Endothelial cell of umbilical vein (primary cell): ENCODE measurements at regions not wholly inside any gene's neighbourhood (a gene's known extent, or its start where the extent isn't known, plus 50 kb on each side); places are given as distances from the start of the nearest gene placed in this dataset.

Experiments
- BruUV-seq: library from RNA; stranded (reverse); fragments of 400-500 nt; replicated peaks from 2 replicates; lab custom pipeline; 2021; lab: Mats Ljungman, UMichigan
- CTCF ChIA-PET: fragments of 300-600, 350-600 bp; sonication (Branson Sonifier 250); formaldehyde crosslinking; loops from one replicate; lab custom pipeline; 2021; ENCODE audit warnings: antibody characterized with exemption, inconsistent platforms; lab: Charles Lee
- POLR2A ChIA-PET: fragments of 300-600, 350-600 bp; sonication (Branson Sonifier 250); formaldehyde crosslinking; loops from one replicate; lab custom pipeline; 2021; ENCODE audit warnings: antibody characterized with exemption, inconsistent platforms; lab: Charles Lee
- DNase-seq: peaks from one replicate; pipeline ENCODE4 v3.0.0-alpha.2; 2011; ENCODE audit warnings: low read depth, low spot score
- FAIRE-seq: peaks from 2 replicates; lab custom pipeline; 2011; peaks lifted over from hg19 to GRCh38; lab: Jason Lieb, UNC
- H2AFZ ChIP-seq: 2 replicates; pipeline ENCODE4 v1.6.0; 2012; ENCODE audit warnings: low read depth, low read length, control low read depth, inconsistent platforms
- H3K27ac ChIP-seq: 2 replicates; pipeline ENCODE4 v1.5.1; 2011; ENCODE audit warnings: low read depth, mild to moderate bottlenecking, control low read depth, low read length, moderate library complexity; ENCODE audit not compliant: insufficient read depth
- H3K27me3 ChIP-seq, 2 experiments: 2 replicates each; pipeline versions ENCODE4 v1.6.0 to v1.6.1; 2011; ENCODE audit warnings: low read length in 2 of 2, mixed read lengths in 1 of 2; ENCODE audit not compliant: control insufficient read depth in 2 of 2, insufficient read depth in 2 of 2
- H3K36me3 ChIP-seq, 2 experiments: 2 replicates in 1 of 2; 3 replicates in 1 of 2; pipeline ENCODE4 v1.5.1; 2011; ENCODE audit warnings: low read length in 2 of 2, mild to moderate bottlenecking in 1 of 2, moderate library complexity in 1 of 2; ENCODE audit not compliant: control insufficient read depth in 2 of 2, insufficient read depth in 2 of 2; ENCODE audit errors: extremely low read depth in 1 of 2
- H3K4me1 ChIP-seq: 3 replicates; pipeline ENCODE4 v1.5.1; 2011; ENCODE audit warnings: mild to moderate bottlenecking, low read length; ENCODE audit not compliant: control insufficient read depth, insufficient read depth; ENCODE audit errors: extremely low read depth
- H3K4me2 ChIP-seq: 2 replicates; pipeline ENCODE4 v1.6.1; 2011; ENCODE audit warnings: low read length, control low read depth, mixed read lengths; ENCODE audit not compliant: insufficient read depth
- H3K4me3 ChIP-seq, 3 experiments: fragments of 200-600 bp in 1 of 3; sonication (generic), shearing (Covaris generic) in 1 of 3; replicated peaks in 1 of 3; 2 replicates each; pipeline ENCODE4 v1.5.1; 2011 to 2016; ENCODE audit warnings: control low read depth in 3 of 3, low read length in 3 of 3, mild to moderate bottlenecking in 2 of 3, inconsistent platforms in 1 of 3, low read depth in 1 of 3, moderate library complexity in 1 of 3; ENCODE audit not compliant: insufficient read depth in 1 of 3
- H3K79me2 ChIP-seq: 2 replicates; pipeline ENCODE4 v1.6.0; 2012; ENCODE audit warnings: low read length, inconsistent platforms; ENCODE audit not compliant: control insufficient read depth, insufficient read depth
- H3K9ac ChIP-seq: replicated peaks from 2 replicates; pipeline ENCODE3; 2011; ENCODE audit warnings: low read length, control low read depth; ENCODE audit not compliant: insufficient read depth; ENCODE audit errors: extremely low read depth
- H3K9me1 ChIP-seq: replicated peaks from 3 replicates; pipeline ENCODE4 v1.6.0; 2011; ENCODE audit warnings: mild to moderate bottlenecking, low read length; ENCODE audit not compliant: control insufficient read depth, insufficient read depth; ENCODE audit errors: extremely low read depth
- H3K9me3 ChIP-seq: replicated peaks from 2 replicates; pipeline ENCODE4 v1.5.1; 2012; ENCODE audit warnings: low read length, inconsistent platforms; ENCODE audit not compliant: control insufficient read depth, insufficient read depth
- H4K20me1 ChIP-seq: replicated peaks from 2 replicates; pipeline ENCODE3; 2011; ENCODE audit warnings: mild to moderate bottlenecking, low read length; ENCODE audit not compliant: control insufficient read depth, insufficient read depth; ENCODE audit errors: extremely low read depth
- EZH2 ChIP-seq: IDR thresholded peaks from 2 replicates; pipeline ENCODE4 v1.6.1; 2012; ENCODE audit warnings: borderline replicate concordance, low read depth, mild to moderate bottlenecking, moderate library complexity, low read length, inconsistent platforms; ENCODE audit not compliant: severe bottlenecking
- FOS ChIP-seq: IDR thresholded peaks from 2 replicates; pipeline ENCODE4 v1.6.1; 2011; ENCODE audit warnings: mild to moderate bottlenecking, low read length, moderate library complexity, borderline replicate concordance; ENCODE audit not compliant: insufficient read depth
- GATA2 ChIP-seq: IDR thresholded peaks from 2 replicates; pipeline ENCODE4 v1.7.0; 2011; ENCODE audit warnings: low read depth, mild to moderate bottlenecking, moderate library complexity, mixed read lengths, low read length; ENCODE audit not compliant: insufficient read length, insufficient read depth
- JUN ChIP-seq: IDR thresholded peaks from 2 replicates; pipeline ENCODE4 v1.6.1; 2011; ENCODE audit warnings: borderline replicate concordance, low read depth; ENCODE audit not compliant: insufficient read length, insufficient read depth
- MYC ChIP-seq: IDR thresholded peaks from one replicate; pipeline ENCODE4 v1.6.1; 2011; ENCODE audit warnings: mild to moderate bottlenecking, low read depth, low read length
- POLR2A ChIP-seq: IDR thresholded peaks from 2 replicates; pipeline ENCODE4 v1.6.1; 2012; ENCODE audit warnings: low read depth, mild to moderate bottlenecking, control low read depth, low read length
- POLR2AphosphoS5 ChIP-seq: IDR thresholded peaks from 2 replicates; pipeline ENCODE4 v1.6.1; 2012; ENCODE audit warnings: low read depth, mild to moderate bottlenecking, control low read depth, low read length, moderate library complexity; ENCODE audit not compliant: insufficient read depth
- dilution Hi-C: fragments of 300-500 bp; cut with MboI; formaldehyde crosslinking; loops from one replicate; pipeline ENCODE4 v1.15.0; 2019; ENCODE audit warnings: low sequenced_read_pairs; ENCODE audit not compliant: extremely low pct_ligation_motif_present
- intact Hi-C: fragments of 100-400 bp; cut with micrococcal nuclease; formaldehyde crosslinking; loops from one replicate; pipeline ENCODE4 v1.10.0; 2022
- TF ChIP-seq, protein P1 (sequence below), 2 donors: IDR thresholded peaks; 1 replicate in 1 of 2; 2 replicates in 1 of 2; pipeline ENCODE4 v1.5.1; 2011; ENCODE audit warnings: low read length in 2 of 2, mild to moderate bottlenecking in 2 of 2, moderate library complexity in 2 of 2, control low read depth in 1 of 2, inconsistent platforms in 1 of 2, low read depth in 1 of 2; ENCODE audit not compliant: insufficient read depth in 1 of 2; ENCODE audit errors: extremely low read depth in 1 of 2
- TF ChIP-seq, protein P2 (sequence below): IDR thresholded peaks from 2 replicates; pipeline ENCODE4 v1.6.1; 2011; ENCODE audit not compliant: insufficient read depth, insufficient read length

- TF ChIP-seq POLR2AphosphoS5 (no peak), MYC (no peak), FOS (no peak), JUN (no peak)
- TF ChIP-seq, protein P1, sequence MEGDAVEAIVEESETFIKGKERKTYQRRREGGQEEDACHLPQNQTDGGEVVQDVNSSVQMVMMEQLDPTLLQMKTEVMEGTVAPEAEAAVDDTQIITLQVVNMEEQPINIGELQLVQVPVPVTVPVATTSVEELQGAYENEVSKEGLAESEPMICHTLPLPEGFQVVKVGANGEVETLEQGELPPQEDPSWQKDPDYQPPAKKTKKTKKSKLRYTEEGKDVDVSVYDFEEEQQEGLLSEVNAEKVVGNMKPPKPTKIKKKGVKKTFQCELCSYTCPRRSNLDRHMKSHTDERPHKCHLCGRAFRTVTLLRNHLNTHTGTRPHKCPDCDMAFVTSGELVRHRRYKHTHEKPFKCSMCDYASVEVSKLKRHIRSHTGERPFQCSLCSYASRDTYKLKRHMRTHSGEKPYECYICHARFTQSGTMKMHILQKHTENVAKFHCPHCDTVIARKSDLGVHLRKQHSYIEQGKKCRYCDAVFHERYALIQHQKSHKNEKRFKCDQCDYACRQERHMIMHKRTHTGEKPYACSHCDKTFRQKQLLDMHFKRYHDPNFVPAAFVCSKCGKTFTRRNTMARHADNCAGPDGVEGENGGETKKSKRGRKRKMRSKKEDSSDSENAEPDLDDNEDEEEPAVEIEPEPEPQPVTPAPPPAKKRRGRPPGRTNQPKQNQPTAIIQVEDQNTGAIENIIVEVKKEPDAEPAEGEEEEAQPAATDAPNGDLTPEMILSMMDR (IDR thresholded peaks at IDR 0.05; ENCODE audit: extremely low read depth in 1 of 2, insufficient read depth in 1 of 2, low read depth in 1 of 2, low read length in 2 of 2) = no peak
- ChIA-PET CTCF (no interaction called here), POLR2A (no interaction called here)
- Histone ChIP-seq H2AFZ (no peak overlapping the region), H3K4me3 (no peak overlapping the region), H3K9me1 (no peaks in the 10 kb centered on the region), H3K36me3 (no peaks in the 10 kb centered on the region), H3K4me1 (no peaks in the 10 kb centered on the region), H3K79me2 (no peaks in the 10 kb centered on the region), H3K27me3 (peaks cover 4 to 6% of the 10 kb centered on the region in 2 experiments), H3K4me2 (no peak overlapping the region), H3K9ac (no peak overlapping the region), H3K9me3 (no peaks in the 10 kb centered on the region), H3K27ac (no peak overlapping the region), H4K20me1 (no peaks in the 10 kb centered on the region)
- no TSS peak for BruUV-seq
- no peak for DNase-seq
- intact Hi-C loops = no loop called here
- dilution Hi-C loops = no loop called here
- FAIRE-seq = no peak
Measured at GRCh38 chr20:20788308-20788707, 75.9 kb upstream of the RALGAPA2 start.

DNA sequence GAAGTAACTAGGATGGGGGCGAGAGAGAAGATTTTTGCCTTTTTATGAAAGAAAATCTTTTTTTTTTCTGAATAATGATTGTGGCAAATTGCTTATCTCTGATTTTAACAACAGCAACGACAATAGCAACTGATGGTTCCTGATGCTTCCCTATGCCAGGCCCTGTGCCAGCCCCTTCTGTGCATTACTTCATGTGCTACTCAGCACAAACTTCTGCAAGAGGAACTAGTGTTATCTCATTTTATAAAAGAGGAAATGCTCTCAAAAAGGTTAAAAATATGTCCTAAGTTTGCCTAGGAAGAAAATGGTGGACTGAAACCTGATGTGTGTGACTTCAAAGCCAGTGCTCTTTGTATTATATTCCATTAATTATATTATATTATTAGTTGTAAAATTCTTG is 74.0 kb upstream of the RALGAPA2 start:
- no peak for FAIRE-seq
- intact Hi-C loops = no loop called here

More for the DNA sequence above, 74.0 kb upstream of the RALGAPA2 start:
- TF ChIP-seq, protein P1 (IDR thresholded peaks at IDR 0.05; ENCODE audit: extremely low read depth in 1 of 2, insufficient read depth in 1 of 2, low read depth in 1 of 2, low read length in 2 of 2) = no peak
- TF ChIP-seq FOS (no peak), POLR2A (no peak), EZH2 (no peak), GATA2 (no peak), JUN (no peak), POLR2AphosphoS5 (no peak), MYC (no peak)
- TF ChIP-seq, protein P2, sequence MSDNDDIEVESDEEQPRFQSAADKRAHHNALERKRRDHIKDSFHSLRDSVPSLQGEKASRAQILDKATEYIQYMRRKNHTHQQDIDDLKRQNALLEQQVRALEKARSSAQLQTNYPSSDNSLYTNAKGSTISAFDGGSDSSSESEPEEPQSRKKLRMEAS = no peak
- ChIA-PET POLR2A (no interaction called here), CTCF (no interaction called here)
- no peak for DNase-seq
- H3K9ac ChIP-seq = no peak overlapping the region
- BruUV-seq = no TSS peak
- no peaks in the 10 kb centered on the region for H3K4me1 ChIP-seq
- H3K4me3 ChIP-seq = no peak overlapping the region
- H3K36me3 ChIP-seq = no peaks in the 10 kb centered on the region
- H3K9me1 ChIP-seq = no peaks in the 10 kb centered on the region
- H3K9me3 ChIP-seq = no peaks in the 10 kb centered on the region
- H4K20me1 ChIP-seq = no peaks in the 10 kb centered on the region
- no peak overlapping the region for H2AFZ ChIP-seq
- peaks cover 3 to 4% of the 10 kb centered on the region in 2 experiments for H3K27me3 ChIP-seq
- no peaks in the 10 kb centered on the region for H3K79me2 ChIP-seq
- H3K27ac ChIP-seq = no peak overlapping the region
- H3K4me2 ChIP-seq = no peak overlapping the region
- dilution Hi-C loops = no loop called here
